C4-2B (cell line): ENCODE measurements at regions not wholly inside any gene's neighbourhood (a gene's known extent, or its start where the extent isn't known, plus 50 kb on each side); places are given as distances from the start of the nearest gene placed in this dataset.

Source experiments
- CTCF ChIP-seq: fragments of 450-650 bp; conservative IDR thresholded peaks from 2 replicates; pipeline ENCODE4 v1.5.1; 2017; ENCODE audit warnings: mild to moderate bottlenecking
- ZFX ChIP-seq: fragments of 450-650 bp; IDR thresholded peaks from 2 replicates; pipeline ENCODE4 v1.6.1; 2017

- no peak for TF ChIP-seq CTCF
- no peak for TF ChIP-seq ZFX
Measured at GRCh38 chr1:58896246-58897183, 112.7 kb upstream of the JUN start.
